Coronary artery (tissue), 2 donors: ENCODE measurements at regions not wholly inside any gene's neighbourhood (a gene's known extent, or its start where the extent isn't known, plus 50 kb on each side); places are given as distances from the start of the nearest gene placed in this dataset.

ENCODE experiments used
- DNase-seq: peaks from one replicate; pipeline ENCODE4 v3.0.0-alpha.2; 2017; ENCODE audit warnings: low spot score
- H3K27ac ChIP-seq, 2 donors: fragments of 200-600 bp; sonication (generic); one replicate each; pipeline ENCODE4 v1.5.1; 2016 to 2019
- H3K4me3 ChIP-seq: fragments of 200-600 bp; sonication (generic); 2 replicates; pipeline ENCODE4 v1.5.1; 2016; ENCODE audit warnings: mild to moderate bottlenecking, moderate library complexity
- CTCF ChIP-seq: fragments of 200-600 bp; sonication (generic); IDR thresholded peaks from one replicate; pipeline ENCODE4 v1.5.1; 2019; ENCODE audit warnings: antibody characterized with exemption

GRCh38 chrX:138294951-138295350, 416.6 kb downstream of the FGF13 start:
- DNase-seq, result no peak
- no peak overlapping the region for H3K4me3 ChIP-seq

GRCh38 chrX:138298268-138298667, 413.2 kb downstream of the FGF13 start:
- no peak overlapping the region for H3K4me3 ChIP-seq
- no peak for TF ChIP-seq CTCF
- DNase-seq, result no peak
- no peak overlapping the region for H3K27ac ChIP-seq

More at GRCh38 chrX:138294951-138295350, 416.6 kb downstream of the FGF13 start:
- no peak overlapping the region for H3K27ac ChIP-seq
- no peak for TF ChIP-seq CTCF

GRCh38 chrX:138345801-138346200, 365.7 kb downstream of the FGF13 start:
- H3K27ac ChIP-seq, result no peak overlapping the region
- no peak overlapping the region for H3K4me3 ChIP-seq
- DNase-seq, result no peak
- TF ChIP-seq CTCF, result no peak

- no peak for TF ChIP-seq CTCF
- DNase-seq, result no peak
- H3K27ac ChIP-seq, result no peak overlapping the region
- H3K4me3 ChIP-seq, result no peak overlapping the region
These were observed 362.2 kb downstream of the FGF13 start for GRCh38 chrX:138349351-138349750.

GRCh38 chrX:138378876-138379275, 332.6 kb downstream of the FGF13 start:
- H3K27ac ChIP-seq, result no peak overlapping the region
- H3K4me3 ChIP-seq, result no peak overlapping the region
- TF ChIP-seq CTCF, result no peak
- DNase-seq, result no peak

- TF ChIP-seq CTCF, result no peak
- Histone ChIP-seq H3K4me3 (no peak overlapping the region), H3K27ac (no peak overlapping the region)
- DNase-seq, result no peak
These were observed 303.4 kb downstream of the FGF13 start for GRCh38 chrX:138408101-138408500.

GRCh38 chrX:138411048-138411447, 300.5 kb downstream of the FGF13 start:
- no peak for TF ChIP-seq CTCF
- H3K4me3 ChIP-seq, result no peak overlapping the region
- H3K27ac ChIP-seq, result no peak overlapping the region
- no peak for DNase-seq
